ENCODE measurements at regions not wholly inside any gene's neighbourhood (a gene's known extent, or its start where the extent isn't known, plus 50 kb on each side); places are given as distances from the start of the nearest gene placed in this dataset.

GRCh38 chr2:172223601-172224054 is 120.9 kb upstream of the DLX2 start:
- no peak overlapping the region for H3K27ac ChIP-seq
- intact Hi-C loops (cut with DNase I; ENCODE audit: low total_unique reads) = no loop called here

DNA sequence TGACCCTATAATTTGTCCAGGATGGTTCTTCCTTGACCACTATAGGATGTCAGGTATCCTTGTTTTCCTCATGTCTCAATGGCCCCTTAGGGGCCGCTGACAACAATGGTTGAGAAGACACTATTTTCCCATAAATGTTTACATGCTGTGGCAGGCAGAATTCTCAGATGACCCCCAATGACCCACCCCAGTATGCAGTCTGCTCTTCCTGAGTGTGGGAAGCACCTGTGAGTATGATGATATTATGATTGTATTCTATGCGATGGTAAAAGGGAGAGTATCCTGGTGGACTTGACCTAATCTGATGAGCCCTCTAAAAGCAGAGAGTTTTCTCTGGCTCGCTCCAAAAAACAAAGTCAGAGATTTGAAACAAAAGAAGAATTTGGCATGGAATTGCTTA is 123.1 kb upstream of the DLX2 start:
- no peak for DNase-seq
- H3K36me3 ChIP-seq = no peaks in the 10 kb centered on the region
- intact Hi-C loops (cut with DNase I; ENCODE audit: low total_unique reads) = no loop called here
- peaks cover 0 to 3% (median 0%) of the 10 kb centered on the region in 4 donors for H3K4me1 ChIP-seq
- no peak overlapping the region for H3K4me3 ChIP-seq
- TF ChIP-seq CTCF (IDR thresholded peaks at IDR 0.05) = no peak
- H3K27me3 ChIP-seq = peaks cover 0 to 3% of the 10 kb centered on the region in 2 donors
- H3K27ac ChIP-seq = no peak overlapping the region
- H3K9me3 ChIP-seq = no peaks in the 10 kb centered on the region

More at GRCh38 chr2:172223601-172224054, 120.9 kb upstream of the DLX2 start:
- TF ChIP-seq CTCF (IDR thresholded peaks at IDR 0.05) = no peak
- Histone ChIP-seq H3K4me3 (no peak overlapping the region), H3K4me1 (peaks cover 0 to 3% (median 0%) of the 10 kb centered on the region in 4 donors), H3K36me3 (no peaks in the 10 kb centered on the region), H3K27me3 (peaks cover 0 to 3% of the 10 kb centered on the region in 2 donors), H3K9me3 (no peaks in the 10 kb centered on the region)
- DNase-seq = no peak

- H3K27ac ChIP-seq = no peak overlapping the region
- DNase-seq = no peak
- H3K4me1 ChIP-seq = peaks cover 0 to 3% (median 0%) of the 10 kb centered on the region in 4 donors
- no peak overlapping the region for H3K4me3 ChIP-seq
- H3K36me3 ChIP-seq = no peaks in the 10 kb centered on the region
- peaks cover 0 to 3% of the 10 kb centered on the region in 2 donors for H3K27me3 ChIP-seq
- H3K9me3 ChIP-seq = no peaks in the 10 kb centered on the region
- TF ChIP-seq CTCF (IDR thresholded peaks at IDR 0.05) = no peak
- intact Hi-C loops (cut with DNase I; ENCODE audit: low total_unique reads) = no loop called here
These were observed 123.8 kb upstream of the DLX2 start for GRCh38 chr2:172226244-172227061.

DNA sequence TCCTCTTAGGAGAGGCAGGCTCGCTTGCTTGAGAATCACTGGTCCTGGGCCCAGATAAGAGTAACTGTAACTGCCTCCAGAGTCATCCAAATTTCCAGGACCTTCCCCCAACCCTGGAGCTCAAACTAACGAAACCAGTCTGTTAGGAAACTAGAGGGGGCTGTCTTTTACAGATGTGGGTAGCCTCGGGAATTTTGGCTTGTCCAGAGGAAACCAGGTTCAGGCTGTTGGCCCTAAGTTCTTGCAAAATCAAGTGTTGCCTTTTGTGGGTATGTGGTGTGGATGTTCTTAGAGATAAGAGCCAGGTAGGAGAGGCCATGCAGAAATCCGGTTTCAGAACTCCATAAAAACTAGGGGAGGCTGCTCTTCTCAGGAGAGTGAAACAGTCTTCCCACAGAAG is 125.0 kb upstream of the DLX2 start:
- DNase-seq = no peak
- peaks cover 0 to 3% (median 0%) of the 10 kb centered on the region in 4 donors for H3K4me1 ChIP-seq
- H3K9me3 ChIP-seq = no peaks in the 10 kb centered on the region
- no peak for TF ChIP-seq CTCF (IDR thresholded peaks at IDR 0.05)
- no peaks in the 10 kb centered on the region for H3K36me3 ChIP-seq
- H3K27me3 ChIP-seq = peaks cover 0 to 3% of the 10 kb centered on the region in 2 donors
- intact Hi-C loops (cut with DNase I; ENCODE audit: low total_unique reads) = no loop called here
- no peak overlapping the region for H3K4me3 ChIP-seq
- H3K27ac ChIP-seq = no peak overlapping the region

GRCh38 chr2:172228177-172228808 is 125.6 kb upstream of the DLX2 start:
- Histone ChIP-seq H3K36me3 (no peaks in the 10 kb centered on the region), H3K4me1 (peaks cover 0 to 3% (median 0%) of the 10 kb centered on the region in 4 donors), H3K27ac (no peak overlapping the region), H3K4me3 (no peak overlapping the region), H3K27me3 (peaks cover 0 to 3% of the 10 kb centered on the region in 2 donors), H3K9me3 (no peaks in the 10 kb centered on the region)
- no peak for DNase-seq
- intact Hi-C loops (cut with DNase I; ENCODE audit: low total_unique reads) = no loop called here
- TF ChIP-seq CTCF (IDR thresholded peaks at IDR 0.05) = no peak

Data from tibial artery (tissue), 4 donors.